ENCODE measurements at regions not wholly inside any gene's neighbourhood (a gene's known extent, or its start where the extent isn't known, plus 50 kb on each side); places are given as distances from the start of the nearest gene placed in this dataset.

- Histone ChIP-seq H3K4me3 (replicated peaks in 1 of 3) (no peak overlapping the region), H3K27me3 (no peaks in the 10 kb centered on the region), H3K27ac (no peak overlapping the region), H3K4me1 (no peaks in the 10 kb centered on the region), H3K9me3 (no peaks in the 10 kb centered on the region), H3K36me3 (no peaks in the 10 kb centered on the region)
- intact Hi-C loops (cut with DNase I) = no loop called here
- no peak for DNase-seq
- 95 to 96% methylated on average over 5 of the region's 5 CpGs for WGBS, 2 donors
- TF ChIP-seq POLR2A (IDR thresholded peaks at IDR 0.05) = no peak
- no peak for TF ChIP-seq CTCF (IDR thresholded peaks at IDR 0.05)
Measured at GRCh38 chr14:53861781-53862180, 94.8 kb downstream of the BMP4 start.

DNA sequence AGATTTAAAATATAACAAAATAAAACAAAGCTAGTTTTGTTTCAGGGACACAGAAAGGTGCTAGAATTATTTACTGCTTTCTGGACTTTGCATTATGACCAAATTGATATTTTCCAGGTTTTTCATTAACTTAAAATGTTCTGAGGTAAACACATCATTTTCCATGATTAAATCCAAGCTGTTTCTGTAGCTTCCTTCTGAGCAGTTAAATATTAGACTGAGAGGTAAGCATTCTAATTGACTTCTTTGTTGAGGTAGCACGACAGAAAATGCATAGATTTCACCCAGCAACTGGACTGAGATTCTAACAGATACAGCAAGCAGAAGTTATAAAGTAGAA is 98.3 kb downstream of the BMP4 start:
- no peaks in the 10 kb centered on the region for H3K27me3 ChIP-seq
- intact Hi-C loops (cut with DNase I) = no loop called here
- H3K4me3 ChIP-seq (replicated peaks in 1 of 3) = no peak overlapping the region
- H3K9me3 ChIP-seq = no peaks in the 10 kb centered on the region
- 92 to 94% methylated on average over 1 of the region's 1 CpG for WGBS, 2 donors
- no peak for TF ChIP-seq CTCF (IDR thresholded peaks at IDR 0.05)
- H3K4me1 ChIP-seq = no peaks in the 10 kb centered on the region
- H3K27ac ChIP-seq = no peak overlapping the region
- no peaks in the 10 kb centered on the region for H3K36me3 ChIP-seq
- no peak for DNase-seq

GRCh38 chr14:53857625-53858344 is 98.8 kb downstream of the BMP4 start:
- Histone ChIP-seq H3K9me3 (no peaks in the 10 kb centered on the region), H3K27ac (no peak overlapping the region), H3K36me3 (no peaks in the 10 kb centered on the region), H3K4me3 (replicated peaks in 1 of 3) (no peak overlapping the region), H3K27me3 (no peaks in the 10 kb centered on the region), H3K4me1 (no peaks in the 10 kb centered on the region)
- WGBS, 2 donors = 88 to 92% methylated on average over 5 of the region's 5 CpGs
- intact Hi-C loops (cut with DNase I) = no loop called here
- no peak for DNase-seq
- TF ChIP-seq POLR2A (IDR thresholded peaks at IDR 0.05) (no peak), CTCF (IDR thresholded peaks at IDR 0.05) (no peak)

DNA sequence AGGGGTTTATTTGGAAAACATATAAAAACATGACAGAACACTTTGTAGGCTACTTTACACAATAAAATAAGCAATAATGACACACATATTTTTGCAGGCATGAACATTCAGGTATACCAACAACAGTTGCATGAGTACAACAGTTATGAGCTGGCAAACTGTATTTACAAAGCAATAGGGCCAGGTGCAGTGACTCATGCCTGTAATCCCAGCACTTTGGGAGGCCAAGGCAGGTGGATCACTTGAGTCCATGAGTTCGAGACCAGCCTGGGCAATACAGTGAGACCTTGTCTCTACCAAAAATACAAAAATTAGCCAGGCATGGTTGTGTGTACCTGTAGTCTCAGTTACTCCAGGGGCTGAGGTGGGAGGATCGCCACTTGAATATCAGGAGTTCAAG is 101.1 kb downstream of the BMP4 start:
- 46 to 47% methylated on average over 2 of the region's 2 CpGs for WGBS, 2 donors
- intact Hi-C loops (cut with DNase I) = no loop called here

DNA sequence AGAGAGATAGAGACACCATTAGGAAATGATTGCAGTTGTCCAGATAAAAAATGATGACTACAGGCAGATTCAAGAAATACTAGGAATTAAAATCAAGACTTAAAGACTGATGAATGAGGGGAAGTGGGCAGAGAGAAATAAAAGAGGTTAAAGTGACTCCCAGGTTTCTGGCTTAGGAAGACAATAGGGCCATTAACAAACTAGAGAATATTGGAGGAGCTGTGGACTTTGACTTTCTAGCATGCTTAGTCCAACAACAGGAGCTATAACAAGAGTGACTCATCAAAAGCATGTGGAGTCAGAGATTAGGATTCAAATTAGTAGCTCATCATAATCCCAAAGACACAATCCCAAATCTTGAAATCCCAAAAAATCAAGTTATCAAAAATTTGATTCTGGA is 101.5 kb downstream of the BMP4 start:
- Histone ChIP-seq H3K9me3 (no peaks in the 10 kb centered on the region), H3K27me3 (no peaks in the 10 kb centered on the region), H3K27ac (no peak overlapping the region), H3K4me1 (peaks cover 0 to 7% of the 10 kb centered on the region in 2 donors), H3K36me3 (no peaks in the 10 kb centered on the region), H3K4me3 (replicated peaks in 1 of 3) (no peak overlapping the region)
- no peak for DNase-seq
- TF ChIP-seq CTCF (IDR thresholded peaks at IDR 0.05) (no peak), POLR2A (IDR thresholded peaks at IDR 0.05) (no peak)
- intact Hi-C loops (cut with DNase I) = no loop called here

More for the DNA sequence above, 101.1 kb downstream of the BMP4 start:
- Histone ChIP-seq H3K27me3 (no peaks in the 10 kb centered on the region), H3K9me3 (no peaks in the 10 kb centered on the region), H3K4me1 (peaks cover 0 to 7% of the 10 kb centered on the region in 2 donors), H3K36me3 (no peaks in the 10 kb centered on the region), H3K4me3 (replicated peaks in 1 of 3) (no peak overlapping the region), H3K27ac (no peak overlapping the region)
- DNase-seq = no peak
- no peak for TF ChIP-seq CTCF (IDR thresholded peaks at IDR 0.05)
- TF ChIP-seq POLR2A (IDR thresholded peaks at IDR 0.05) = no peak

Data from thyroid gland (tissue), 4 donors.